T-helper 2 cell treated with Interferon-gamma antibody and Interleukin-4, amounts not matched to agents 5 μg/mL and 100 μg/mL, for 36 hours (primary cell): ENCODE measurements at regions not wholly inside any gene's neighbourhood (a gene's known extent, or its start where the extent isn't known, plus 50 kb on each side); places are given as distances from the start of the nearest gene placed in this dataset.

ENCODE experiments used
- DNase-seq: peaks from one replicate; pipeline ENCODE4 v3.0.0; 2021; ENCODE audit warnings: low spot score
- H3K27ac Mint-ChIP-seq: one replicate; pipeline ENCODE4 v1.8.0; 2021; ENCODE audit warnings: mild to moderate bottlenecking, mixed read lengths
- H3K27me3 Mint-ChIP-seq: one replicate; pipeline ENCODE4 v1.8.0; 2021; ENCODE audit warnings: low read depth, mixed read lengths
- H3K36me3 Mint-ChIP-seq: one replicate; pipeline ENCODE4 v1.8.0; 2021; ENCODE audit warnings: low read depth, mixed read lengths
- H3K4me1 Mint-ChIP-seq: one replicate; pipeline ENCODE4 v1.8.0; 2021; ENCODE audit warnings: low read depth, mixed read lengths
- H3K4me3 Mint-ChIP-seq: one replicate; pipeline ENCODE4 v1.8.0; 2022; ENCODE audit warnings: mild to moderate bottlenecking, moderate library complexity, mixed read lengths
- H3K9me3 Mint-ChIP-seq: one replicate; pipeline ENCODE4 v1.8.0; 2021; ENCODE audit warnings: mixed read lengths

- H3K4me3 Mint-ChIP-seq: no peak overlapping the region
- H3K36me3 Mint-ChIP-seq: no peaks in the 10 kb centered on the region
- DNase-seq: no peak
- no peaks in the 10 kb centered on the region for H3K9me3 Mint-ChIP-seq
- H3K27me3 Mint-ChIP-seq: peaks cover 15% of the 10 kb centered on the region
- no peak overlapping the region for H3K27ac Mint-ChIP-seq
- H3K4me1 Mint-ChIP-seq: no peaks in the 10 kb centered on the region
Measured at GRCh38 chr10:10482613-10483012, 535.1 kb upstream of the CELF2 start.

- Mint-ChIP-seq H3K27ac (no peak overlapping the region), H3K27me3 (peaks cover 15% of the 10 kb centered on the region), H3K4me3 (no peak overlapping the region), H3K36me3 (no peaks in the 10 kb centered on the region), H3K9me3 (no peaks in the 10 kb centered on the region), H3K4me1 (no peaks in the 10 kb centered on the region)
- no peak for DNase-seq
Measured at GRCh38 chr10:10489076-10489475, 528.6 kb upstream of the CELF2 start.

GRCh38 chr10:10489805-10490571, 527.7 kb upstream of the CELF2 start:
- Mint-ChIP-seq H3K36me3 (no peaks in the 10 kb centered on the region), H3K4me1 (no peaks in the 10 kb centered on the region), H3K27ac (no peak overlapping the region), H3K27me3 (peaks cover 15% of the 10 kb centered on the region), H3K4me3 (no peak overlapping the region), H3K9me3 (no peaks in the 10 kb centered on the region)
- no peak for DNase-seq

- H3K4me1 Mint-ChIP-seq: no peaks in the 10 kb centered on the region
- H3K4me3 Mint-ChIP-seq: no peak overlapping the region
- no peaks in the 10 kb centered on the region for H3K9me3 Mint-ChIP-seq
- H3K27ac Mint-ChIP-seq: no peak overlapping the region
- H3K27me3 Mint-ChIP-seq: peaks cover 15% of the 10 kb centered on the region
- DNase-seq: no peak
- H3K36me3 Mint-ChIP-seq: no peaks in the 10 kb centered on the region
Measured at GRCh38 chr10:10490581-10490980, 527.1 kb upstream of the CELF2 start.

- Mint-ChIP-seq H3K9me3 (peaks cover 7% of the 10 kb centered on the region), H3K27me3 (peaks cover 12% of the 10 kb centered on the region)
- DNase-seq: no peak
Measured at GRCh38 chr10:10492420-10492819, 525.3 kb upstream of the CELF2 start.

GRCh38 chr10:10493833-10494232, 523.8 kb upstream of the CELF2 start:
- DNase-seq: no peak
- Mint-ChIP-seq H3K36me3 (peaks cover 1% of the 10 kb centered on the region), H3K4me3 (no peak overlapping the region), H3K4me1 (peaks cover 2% of the 10 kb centered on the region), H3K27ac (no peak overlapping the region), H3K27me3 (peaks cover 12% of the 10 kb centered on the region), H3K9me3 (peaks cover 13% of the 10 kb centered on the region)

More at GRCh38 chr10:10492420-10492819, 525.3 kb upstream of the CELF2 start:
- no peak overlapping the region for H3K27ac Mint-ChIP-seq
- no peaks in the 10 kb centered on the region for H3K4me1 Mint-ChIP-seq
- H3K4me3 Mint-ChIP-seq: no peak overlapping the region
- H3K36me3 Mint-ChIP-seq: peaks cover 1% of the 10 kb centered on the region

GRCh38 chr10:10497245-10497644, 520.4 kb upstream of the CELF2 start:
- Mint-ChIP-seq H3K4me3 (no peak overlapping the region), H3K27me3 (no peaks in the 10 kb centered on the region), H3K27ac (no peak overlapping the region), H3K4me1 (peaks cover 5% of the 10 kb centered on the region), H3K36me3 (peaks cover 1% of the 10 kb centered on the region), H3K9me3 (peaks cover 29% of the 10 kb centered on the region)
- DNase-seq: no peak

GRCh38 chr10:10498781-10499180, 518.9 kb upstream of the CELF2 start:
- Mint-ChIP-seq H3K27ac (no peak overlapping the region), H3K4me3 (no peak overlapping the region), H3K4me1 (peaks cover 5% of the 10 kb centered on the region), H3K27me3 (no peaks in the 10 kb centered on the region), H3K9me3 (peaks cover 29% of the 10 kb centered on the region), H3K36me3 (peaks cover 1% of the 10 kb centered on the region)
- DNase-seq: no peak

- peaks cover 5% of the 10 kb centered on the region for H3K4me1 Mint-ChIP-seq
- H3K27me3 Mint-ChIP-seq: no peaks in the 10 kb centered on the region
- H3K36me3 Mint-ChIP-seq: peaks cover 1% of the 10 kb centered on the region
- no peak for DNase-seq
- H3K4me3 Mint-ChIP-seq: no peak overlapping the region
- H3K27ac Mint-ChIP-seq: no peak overlapping the region
- peaks cover 29% of the 10 kb centered on the region for H3K9me3 Mint-ChIP-seq
Measured at GRCh38 chr10:10499839-10500238, 517.8 kb upstream of the CELF2 start.

- DNase-seq: no peak
- no peak overlapping the region for H3K27ac Mint-ChIP-seq
Measured at GRCh38 chr10:10500937-10501336, 516.7 kb upstream of the CELF2 start.

GRCh38 chr10:10503772-10504171, 513.9 kb upstream of the CELF2 start:
- Mint-ChIP-seq H3K27ac (no peak overlapping the region), H3K9me3 (peaks cover 20% of the 10 kb centered on the region), H3K4me3 (no peak overlapping the region), H3K36me3 (peaks cover 1% of the 10 kb centered on the region), H3K4me1 (peaks cover 18% of the 10 kb centered on the region), H3K27me3 (no peaks in the 10 kb centered on the region)
- no peak for DNase-seq

More at GRCh38 chr10:10500937-10501336, 516.7 kb upstream of the CELF2 start:
- peaks cover 32% of the 10 kb centered on the region for H3K9me3 Mint-ChIP-seq
- H3K4me3 Mint-ChIP-seq: no peak overlapping the region
- H3K36me3 Mint-ChIP-seq: peaks cover 1% of the 10 kb centered on the region
- H3K27me3 Mint-ChIP-seq: no peaks in the 10 kb centered on the region
- peaks cover 8% of the 10 kb centered on the region for H3K4me1 Mint-ChIP-seq

- Mint-ChIP-seq H3K27ac (no peak overlapping the region), H3K4me3 (no peak overlapping the region), H3K4me1 (peaks cover 15% of the 10 kb centered on the region), H3K36me3 (peaks cover 1% of the 10 kb centered on the region), H3K9me3 (peaks cover 5% of the 10 kb centered on the region), H3K27me3 (no peaks in the 10 kb centered on the region)
- DNase-seq: no peak
Measured at GRCh38 chr10:10508211-10508610, 509.5 kb upstream of the CELF2 start.

GRCh38 chr10:10510179-10510578, 507.5 kb upstream of the CELF2 start:
- no peak overlapping the region for H3K4me3 Mint-ChIP-seq
- no peak overlapping the region for H3K27ac Mint-ChIP-seq
- H3K27me3 Mint-ChIP-seq: no peaks in the 10 kb centered on the region
- DNase-seq: no peak
- H3K36me3 Mint-ChIP-seq: peaks cover 1% of the 10 kb centered on the region
- H3K9me3 Mint-ChIP-seq: peaks cover 5% of the 10 kb centered on the region
- H3K4me1 Mint-ChIP-seq: peaks cover 15% of the 10 kb centered on the region

- DNase-seq: no peak
- H3K36me3 Mint-ChIP-seq: no peaks in the 10 kb centered on the region
- peaks cover 1% of the 10 kb centered on the region for H3K4me1 Mint-ChIP-seq
- no peaks in the 10 kb centered on the region for H3K9me3 Mint-ChIP-seq
- no peak overlapping the region for H3K4me3 Mint-ChIP-seq
- H3K27me3 Mint-ChIP-seq: no peaks in the 10 kb centered on the region
- no peak overlapping the region for H3K27ac Mint-ChIP-seq
Measured at GRCh38 chr10:10513067-10513466, 504.6 kb upstream of the CELF2 start.

GRCh38 chr10:10513898-10514297, 503.8 kb upstream of the CELF2 start:
- H3K9me3 Mint-ChIP-seq: no peaks in the 10 kb centered on the region

More at GRCh38 chr10:10513898-10514297, 503.8 kb upstream of the CELF2 start:
- H3K4me1 Mint-ChIP-seq: no peaks in the 10 kb centered on the region
- no peaks in the 10 kb centered on the region for H3K27me3 Mint-ChIP-seq
- no peak overlapping the region for H3K27ac Mint-ChIP-seq
- no peak for DNase-seq
- H3K36me3 Mint-ChIP-seq: no peaks in the 10 kb centered on the region
- H3K4me3 Mint-ChIP-seq: no peak overlapping the region
